IMR-90 (cell line): ENCODE measurements at regions not wholly inside any gene's neighbourhood (a gene's known extent, or its start where the extent isn't known, plus 50 kb on each side); places are given as distances from the start of the nearest gene placed in this dataset.

Experiments
- ATAC-seq: fragments of 200-7000 bp; cut with Tn5 transposase; 2 replicates; pipeline ENCODE4 v1.9.1; 2020; ENCODE audit warnings: low read depth, mild to moderate bottlenecking, moderate library complexity
- BruUV-seq: library from RNA; stranded (reverse); fragments of 400-500 nt; replicated peaks from 2 replicates; lab custom pipeline; 2021; lab: Mats Ljungman, UMichigan
- CTCF ChIA-PET: fragments of 300-600 bp; formaldehyde crosslinking; extraction: SDS; loops from one replicate; lab custom pipeline; 2021; ENCODE audit warnings: antibody characterized with exemption; lab: Yijun Ruan, JAX
- POLR2A ChIA-PET: fragments of 300-600 bp; sonication (Branson Sonifier 250); formaldehyde crosslinking; loops from one replicate; lab custom pipeline; 2022; ENCODE audit warnings: antibody characterized with exemption; ENCODE audit not compliant: unreplicated experiment; lab: Charles Lee
- DNase-seq: peaks from one replicate; pipeline ENCODE4 v3.0.0; 2013
- H2AFZ ChIP-seq: replicated peaks from 2 replicates; pipeline ENCODE3; 2013; ENCODE audit warnings: low read length, mild to moderate bottlenecking; ENCODE audit not compliant: poor library complexity
- H2AK5ac ChIP-seq: 2 replicates; pipeline ENCODE4 v1.6.1; 2013; ENCODE audit warnings: low read depth, low read length, inconsistent platforms
- H2AK9ac ChIP-seq: replicated peaks from 2 replicates; pipeline ENCODE3; 2013; ENCODE audit warnings: mild to moderate bottlenecking, low read depth, low read length, moderate library complexity; ENCODE audit not compliant: poor library complexity
- H2BK120ac ChIP-seq: 2 replicates; pipeline ENCODE4 v1.6.1; 2013; ENCODE audit warnings: low read depth, low read length, inconsistent platforms
- H2BK15ac ChIP-seq: 3 replicates; pipeline ENCODE4 v1.6.1; 2013; ENCODE audit warnings: low read depth, low read length, inconsistent platforms
- H2BK20ac ChIP-seq: 2 replicates; pipeline ENCODE4 v1.6.1; 2013; ENCODE audit warnings: low read depth, mild to moderate bottlenecking, inconsistent platforms, low read length, moderate library complexity
- H2BK5ac ChIP-seq: 2 replicates; pipeline ENCODE4 v1.6.1; 2013; ENCODE audit warnings: mild to moderate bottlenecking, low read depth, low read length, inconsistent platforms; ENCODE audit not compliant: poor library complexity, severe bottlenecking
- H3K14ac ChIP-seq: replicated peaks from 2 replicates; pipeline ENCODE4 v1.6.1; 2013; ENCODE audit warnings: low read depth, low read length, inconsistent platforms
- H3K18ac ChIP-seq: 2 replicates; pipeline ENCODE4 v1.6.1; 2013; ENCODE audit warnings: low read depth, low read length, control low read depth
- H3K23ac ChIP-seq: 2 replicates; pipeline ENCODE4 v1.6.1; 2013; ENCODE audit warnings: low read depth, low read length, inconsistent platforms
- H3K27ac ChIP-seq: 2 replicates; pipeline ENCODE4 v1.5.1; 2013; ENCODE audit warnings: mild to moderate bottlenecking, control low read depth, low read length; ENCODE audit not compliant: insufficient read depth
- H3K27me3 ChIP-seq: 2 replicates; pipeline ENCODE4 v1.6.1; 2013; ENCODE audit warnings: low read length; ENCODE audit not compliant: control insufficient read depth, insufficient read depth
- H3K36me3 ChIP-seq: 2 replicates; pipeline ENCODE4 v1.6.1; 2013; ENCODE audit warnings: low read length, mixed read lengths; ENCODE audit not compliant: control insufficient read depth, insufficient read depth
- H3K4ac ChIP-seq: 2 replicates; pipeline ENCODE4 v1.6.1; 2013; ENCODE audit warnings: low read depth, low read length, inconsistent platforms
- H3K4me1 ChIP-seq: 2 replicates; pipeline ENCODE4 v1.6.1; 2013; ENCODE audit warnings: low read length, mixed read lengths; ENCODE audit not compliant: control insufficient read depth, insufficient read depth
- H3K4me2 ChIP-seq: 2 replicates; pipeline ENCODE4 v1.6.1; 2013; ENCODE audit warnings: low read depth, mild to moderate bottlenecking, control low read depth, low read length, moderate library complexity
- H3K4me3 ChIP-seq: 2 replicates; pipeline ENCODE4 v1.5.1; 2013; ENCODE audit warnings: low read depth, mild to moderate bottlenecking, control low read depth, low read length, moderate library complexity; ENCODE audit not compliant: insufficient read depth
- H3K56ac ChIP-seq: 2 replicates; pipeline ENCODE4 v1.6.1; 2013; ENCODE audit warnings: low read length, inconsistent platforms; ENCODE audit not compliant: insufficient read depth; ENCODE audit errors: extremely low read depth
- H3K79me1 ChIP-seq, 2 experiments: 2 replicates each; pipeline ENCODE4 v1.6.1; 2013; ENCODE audit warnings: low read length in 2 of 2, inconsistent platforms in 1 of 2, low read depth in 1 of 2
- H3K9ac ChIP-seq: 2 replicates; pipeline ENCODE4 v1.6.1; 2013; ENCODE audit warnings: low read depth, low read length, control low read depth
- H3K9me1 ChIP-seq: 2 replicates; pipeline ENCODE4 v1.6.1; 2013; ENCODE audit warnings: low read length, inconsistent platforms; ENCODE audit not compliant: insufficient read depth
- H3K9me3 ChIP-seq: 2 replicates; pipeline ENCODE4 v1.6.1; 2013; ENCODE audit warnings: low read length; ENCODE audit not compliant: control insufficient read depth, insufficient read depth
- H4K20me1 ChIP-seq: 2 replicates; pipeline ENCODE4 v1.6.1; 2013; ENCODE audit warnings: low read length, inconsistent platforms; ENCODE audit not compliant: insufficient read depth
- H4K5ac ChIP-seq: 2 replicates; pipeline ENCODE4 v1.6.1; 2013; ENCODE audit warnings: mild to moderate bottlenecking, low read depth, low read length, control low read depth
- H4K8ac ChIP-seq, 2 experiments: 2 replicates each; pipeline ENCODE4 v1.6.1; 2013; ENCODE audit warnings: low read depth in 2 of 2, low read length in 2 of 2, control low read depth in 1 of 2, inconsistent platforms in 1 of 2
- H4K91ac ChIP-seq: 2 replicates; pipeline ENCODE4 v1.6.1; 2013; ENCODE audit warnings: low read depth, low read length, inconsistent platforms; ENCODE audit not compliant: insufficient read depth
- NFE2L2 ChIP-seq: fragments of 150-350 bp; IDR thresholded peaks from 2 replicates; pipeline ENCODE4 v1.6.1; 2016; ENCODE audit warnings: low read depth, mild to moderate bottlenecking, low read length
- RAD21 ChIP-seq: IDR thresholded peaks from 2 replicates; pipeline ENCODE4 v1.6.1; 2012; ENCODE audit warnings: low read length, improper control_type of control experiment
- RFX5 ChIP-seq: IDR thresholded peaks from 2 replicates; pipeline ENCODE4 v1.8.0; 2012; ENCODE audit warnings: low read depth, mild to moderate bottlenecking, low read length, moderate library complexity
- SMC3 ChIP-seq: fragments of 150-350 bp; IDR thresholded peaks from 2 replicates; pipeline ENCODE4 v1.6.1; 2016; ENCODE audit warnings: low read depth, mild to moderate bottlenecking, antibody characterized with exemption, low read length, moderate library complexity
- WGBS, 2 experiments: methylation state at CpG; one replicate each; pipeline versions ENCODE4 v1.1.5 to v1.1.7; 2013; ENCODE audit warnings: missing lambda C conversion rate in 2 of 2; ENCODE audit not compliant: insufficient read length in 1 of 2; ENCODE audit errors: extremely low coverage in 2 of 2; 5-methylcytosine and 5-hydroxymethylcytosine counted together
- dilution Hi-C: fragments of 300-500 bp; cut with HindIII; formaldehyde crosslinking; loops from one replicate; pipeline ENCODE4 v1.14.3; 2018; ENCODE audit warnings: low sequenced_read_pairs; ENCODE audit not compliant: unreplicated experiment
- in situ Hi-C: fragments of 300-500 bp; cut with MboI; formaldehyde crosslinking; loops from 3 replicates; pipeline ENCODE4 v1.14.3; 2019; ENCODE audit warnings: low sequenced_read_pairs, inconsistent platforms, mixed read lengths
- intact Hi-C: fragments of 100-400 bp; cut with micrococcal nuclease; formaldehyde crosslinking; loops from 2 replicates; pipeline ENCODE4 v1.10.0; 2022

- Histone ChIP-seq H2BK15ac (no peak overlapping the region; the same call in 2 of the 3 replicates), H4K20me1 (no peaks in the 10 kb centered on the region), H3K14ac (peak overlapping the region; percentile 21; the same call in 1 of the 2 replicates), H3K27ac (no peak overlapping the region), H4K91ac (no peak overlapping the region), H2AFZ (no peak overlapping the region), H2BK5ac (no peak overlapping the region), H3K9me1 (peaks cover 3% of the 10 kb centered on the region; the same call in 1 of the 2 replicates), H3K27me3 (no peaks in the 10 kb centered on the region), H2AK5ac (no peak overlapping the region), H3K18ac (peak overlapping the region; percentile 64; the same call in 1 of the 2 replicates), H2BK20ac (no peak overlapping the region), H3K36me3 (no peaks in the 10 kb centered on the region), H2AK9ac (no peak overlapping the region), H3K9me3 (peaks cover 2% of the 10 kb centered on the region), H3K4me2 (no peak overlapping the region), H3K9ac (no peak overlapping the region), H3K79me1 (no peaks in the 10 kb centered on the region), H2BK120ac (no peak overlapping the region), H3K23ac (no peak overlapping the region), H3K4me3 (no peak overlapping the region), H3K56ac (no peak overlapping the region), H3K4ac (no peak overlapping the region), H3K4me1 (peaks cover 2% of the 10 kb centered on the region; the same call in 1 of the 2 replicates), H4K5ac (no peak overlapping the region), H4K8ac (no peak overlapping the region)
- intact Hi-C loops: no loop called here
- TF ChIP-seq SMC3: no peak
- TF ChIP-seq RFX5: no peak
- TF ChIP-seq NFE2L2: peak; percentile 83
- no peak for TF ChIP-seq RAD21
- BruUV-seq: no TSS peak
- 97% methylated on average over 4 of the region's 8 CpGs; no CpG with 5 or more reads in 1 of the 2 experiments for WGBS, 2 experiments
- in situ Hi-C loops: no loop called here
- no peak for DNase-seq
- no peak for ATAC-seq
- POLR2A ChIA-PET: no interaction called here
- dilution Hi-C loops: no loop called here
- CTCF ChIA-PET: no interaction called here
Measured at GRCh38 chr11:88434333-88434976, 96.9 kb upstream of the CTSC start.
